Urinary bladder (tissue), 3 donors: ENCODE measurements at regions not wholly inside any gene's neighbourhood (a gene's known extent, or its start where the extent isn't known, plus 50 kb on each side); places are given as distances from the start of the nearest gene placed in this dataset.
"Not testable (repeated sequence)": the region's sequence is repeated elsewhere in the genome, so short reads cannot be mapped to it uniquely, and the experiment has no call there.

Experiments used
- DNase-seq: peaks from one replicate; pipeline ENCODE4 v3.0.0-alpha.2; 2015; ENCODE audit errors: extremely low spot score
- H3K27ac ChIP-seq: one replicate; pipeline ENCODE4 v1.5.1; 2013; ENCODE audit warnings: low read depth, mild to moderate bottlenecking, moderate library complexity
- H3K36me3 ChIP-seq: one replicate; pipeline ENCODE4 v1.6.1; 2013; ENCODE audit warnings: mild to moderate bottlenecking, moderate library complexity; ENCODE audit not compliant: insufficient read depth
- H3K4me1 ChIP-seq: one replicate; pipeline ENCODE4 v1.6.1; 2013; ENCODE audit warnings: mild to moderate bottlenecking, moderate library complexity; ENCODE audit not compliant: insufficient read depth
- H3K4me3 ChIP-seq: one replicate; pipeline ENCODE4 v1.5.1; 2013; ENCODE audit warnings: low read depth, low read length
- WGBS: extraction: QIAGEN DNeasy Blood & Tissue Kit; methylation state at CpG from one replicate; pipeline ENCODE4 v1.1.7; 2013; 5-methylcytosine and 5-hydroxymethylcytosine counted together
- donor health status: healthy with polysubstance abuse.
- donor health status: healthy.

DNA sequence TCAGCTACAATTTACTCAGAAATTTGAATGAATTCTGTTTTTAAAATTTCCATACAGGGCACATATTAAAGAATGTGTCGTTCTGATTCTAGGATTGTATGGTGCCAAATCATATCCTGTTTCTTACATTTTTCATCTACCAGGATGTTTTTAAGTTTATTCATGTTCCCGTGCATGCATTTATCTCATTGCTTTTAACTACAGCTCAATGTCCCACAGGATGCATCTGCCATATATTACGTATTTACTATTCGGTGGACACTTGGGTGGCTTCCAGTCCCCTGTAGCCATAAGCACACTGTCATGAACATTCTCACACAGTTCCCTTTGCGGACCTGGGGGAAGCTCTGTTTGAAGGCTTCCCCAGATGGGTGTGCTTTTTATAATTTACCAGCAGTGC, 122.3 kb downstream of the CCDC71L start:
- H3K36me3 ChIP-seq, result no peaks in the 10 kb centered on the region
- WGBS, result 65% methylated on average over 5 of the region's 5 CpGs
- H3K4me1 ChIP-seq, result no peaks in the 10 kb centered on the region
- H3K27ac ChIP-seq, result no peak overlapping the region
- DNase-seq, result no peak
- H3K4me3 ChIP-seq, result no peak overlapping the region

DNA sequence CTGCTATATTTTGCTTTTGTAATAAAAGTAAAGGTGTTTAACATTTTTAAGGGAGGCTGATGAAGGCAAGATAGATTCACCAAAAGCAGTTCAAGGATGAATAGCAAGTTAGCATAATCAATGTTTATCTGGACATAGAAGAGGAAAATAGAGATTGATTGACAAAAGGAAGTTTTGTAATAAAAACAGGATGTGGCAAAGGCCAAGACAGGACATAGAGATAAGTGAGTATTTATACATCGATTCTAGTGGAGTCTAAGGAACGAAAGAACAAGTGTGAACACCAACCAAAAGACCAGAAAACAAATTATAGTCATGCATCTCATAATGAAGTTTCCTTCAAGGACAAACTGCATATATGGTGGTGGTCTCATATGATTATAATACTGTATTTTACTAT, 123.8 kb downstream of the CCDC71L start:
- no peak overlapping the region for H3K27ac ChIP-seq
- no peak overlapping the region for H3K4me3 ChIP-seq
- H3K4me1 ChIP-seq, result no peaks in the 10 kb centered on the region
- no peaks in the 10 kb centered on the region for H3K36me3 ChIP-seq
- DNase-seq, result no peak
- 63% methylated on average over 2 of the region's 2 CpGs for WGBS

DNA sequence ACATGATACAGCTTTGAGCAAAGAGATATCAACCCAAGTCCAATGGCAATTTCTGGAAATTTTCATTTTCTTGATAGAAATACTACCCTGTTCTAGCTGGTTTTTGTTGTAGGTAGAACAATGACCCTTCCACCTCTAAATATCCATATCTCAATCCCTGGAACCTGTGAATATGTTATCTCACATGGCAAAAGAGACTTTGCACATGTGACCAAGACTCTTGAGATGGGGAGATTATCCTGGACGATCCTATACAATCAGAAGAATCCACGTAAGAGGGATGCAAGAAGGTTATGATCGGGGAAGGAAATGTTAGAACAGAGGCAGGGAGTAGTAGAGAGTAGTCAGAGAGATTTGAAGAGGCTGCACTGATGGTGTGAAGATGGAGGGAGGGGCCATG, 124.9 kb downstream of the CCDC71L start:
- Histone ChIP-seq H3K36me3 (no peaks in the 10 kb centered on the region), H3K4me3 (no peak overlapping the region), H3K27ac (no peak overlapping the region), H3K4me1 (no peaks in the 10 kb centered on the region)
- DNase-seq, result no peak
- 91% methylated on average over 3 of the region's 3 CpGs for WGBS

DNA sequence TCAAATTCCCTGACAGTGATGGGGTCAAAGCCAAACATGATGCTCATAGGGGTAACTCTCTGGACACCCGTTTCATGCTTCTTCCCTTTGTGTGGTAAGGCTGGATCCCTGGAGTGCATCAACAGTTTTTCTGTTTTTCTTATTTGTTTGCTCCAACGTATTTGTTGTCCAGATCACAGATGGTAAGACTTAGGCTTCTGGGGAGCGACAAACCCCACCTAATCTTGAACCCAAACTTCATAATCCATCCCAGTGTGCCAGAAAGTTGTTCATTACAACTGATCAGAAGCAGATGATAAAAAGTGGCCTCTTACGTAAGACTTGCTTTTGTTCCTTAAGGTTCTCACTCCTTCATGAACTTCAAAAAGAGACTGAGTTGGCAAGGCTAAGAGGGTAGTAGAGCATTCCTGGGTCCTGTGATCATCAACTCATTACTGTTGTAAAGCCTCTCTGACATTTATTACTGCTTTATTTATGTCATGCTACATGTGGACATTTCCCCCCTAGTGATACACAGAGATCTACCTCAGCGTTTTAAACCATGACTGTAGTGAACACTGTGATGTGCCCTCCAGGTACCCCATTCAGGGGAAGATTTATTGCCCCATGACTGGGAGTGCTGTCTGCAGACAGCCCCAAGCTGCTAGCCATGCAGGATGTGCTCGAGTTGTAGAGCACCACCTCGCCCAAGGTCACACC, 125.6 kb downstream of the CCDC71L start:
- Histone ChIP-seq H3K27ac (no peak overlapping the region), H3K4me3 (no peak overlapping the region), H3K36me3 (no peaks in the 10 kb centered on the region), H3K4me1 (no peaks in the 10 kb centered on the region)
- WGBS, result 54% methylated on average over 7 of the region's 7 CpGs
- no peak for DNase-seq

DNA sequence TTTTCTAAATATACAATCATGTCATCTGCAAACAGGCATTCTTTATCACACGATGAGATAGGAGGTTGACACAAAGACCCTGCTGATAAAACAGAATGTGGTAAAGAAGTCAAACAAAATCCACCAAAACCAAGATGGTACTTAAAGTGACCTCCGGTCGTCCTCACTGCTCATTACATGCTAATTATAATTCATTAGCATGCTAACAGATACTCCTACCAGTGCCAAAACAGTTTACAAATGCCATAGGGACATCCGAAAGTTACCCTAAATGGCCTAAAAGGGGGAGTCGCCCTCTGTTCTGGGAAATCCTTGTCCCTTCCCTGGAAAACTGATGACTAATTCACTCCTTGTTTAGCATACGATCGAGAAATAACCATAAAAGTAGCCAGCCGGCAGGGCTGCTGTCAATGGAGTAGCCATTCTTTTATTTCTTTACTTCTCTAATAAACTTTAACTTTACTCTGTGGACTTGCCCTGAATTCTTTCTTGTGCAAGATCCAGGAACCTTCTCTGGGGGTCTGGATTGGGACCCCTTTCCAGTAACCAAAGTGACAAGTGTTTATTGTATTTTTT, 126.6 kb downstream of the CCDC71L start:
- 60% methylated on average over 8 of the region's 8 CpGs for WGBS
- H3K27ac ChIP-seq, result no peak overlapping the region
- DNase-seq, result no peak
- no peak overlapping the region for H3K4me3 ChIP-seq
- no peaks in the 10 kb centered on the region for H3K36me3 ChIP-seq
- no peaks in the 10 kb centered on the region for H3K4me1 ChIP-seq

DNA sequence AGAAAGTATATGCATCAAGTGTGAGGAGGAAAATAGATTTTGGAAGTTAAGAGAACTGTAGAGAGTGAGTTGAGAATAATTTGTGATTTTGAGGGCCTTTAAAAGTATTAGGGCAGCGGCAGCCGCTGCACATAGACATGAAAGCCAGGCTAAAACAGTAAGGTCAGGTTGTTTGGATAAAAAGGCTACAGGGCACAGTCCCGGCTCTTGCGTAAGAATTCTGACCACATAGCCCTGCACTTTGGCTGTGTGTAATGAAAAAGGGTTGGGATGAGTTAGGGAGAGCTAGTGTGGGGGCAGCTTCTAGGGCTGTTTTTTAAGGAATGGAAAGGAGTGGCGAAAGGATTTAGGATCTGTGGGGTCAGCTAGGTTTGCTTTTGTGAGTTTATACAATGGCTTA, 130.8 kb downstream of the CCDC71L start:
- not testable (repeated sequence) for H3K36me3 ChIP-seq, H3K4me1 ChIP-seq, H3K4me3 ChIP-seq, H3K27ac ChIP-seq, DNase-seq
- WGBS, result 81% methylated on average over 5 of the region's 5 CpGs

DNA sequence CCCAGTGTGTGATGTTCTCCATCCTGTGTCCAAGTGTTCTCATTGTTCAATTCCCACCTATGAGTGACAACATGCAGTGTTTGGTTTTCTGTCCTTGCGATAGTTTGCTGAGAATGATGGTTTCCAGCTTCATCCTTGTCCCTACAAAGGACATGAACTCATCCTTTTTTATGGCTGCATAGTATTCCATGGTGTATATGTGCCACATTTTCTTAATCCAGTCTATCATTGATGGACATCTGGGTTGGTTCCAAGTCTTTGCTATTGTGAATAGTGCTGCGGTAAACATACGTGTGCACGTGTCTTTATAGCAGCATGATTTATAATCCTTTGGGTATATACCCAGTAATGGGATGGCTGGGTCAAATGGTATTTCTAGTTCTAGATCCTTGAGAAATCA, 134.3 kb downstream of the CCDC71L start:
- DNase-seq, H3K36me3 ChIP-seq, H3K27ac ChIP-seq, H3K4me3 ChIP-seq, H3K4me1 ChIP-seq: not testable (repeated sequence)
- 92% methylated on average over 4 of the region's 4 CpGs for WGBS

DNA sequence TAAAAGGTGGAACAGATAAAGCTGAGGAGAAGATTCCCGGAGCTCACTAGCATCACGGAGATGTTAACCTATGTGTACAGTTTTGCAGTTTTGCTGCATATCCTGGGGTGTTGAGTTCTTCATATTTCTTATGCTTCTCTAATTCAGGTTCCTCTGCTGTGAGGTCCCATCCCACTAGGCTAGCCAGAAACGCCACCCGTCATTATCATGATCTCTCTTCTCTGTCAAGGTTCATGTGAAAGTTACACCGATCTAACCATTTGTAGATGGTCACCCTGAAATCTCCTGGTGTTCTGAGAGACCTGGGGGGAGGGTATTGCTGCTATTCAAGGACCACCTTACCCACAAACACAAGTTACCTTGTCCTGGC, 136.3 kb downstream of the CCDC71L start:
- 69% methylated on average over 5 of the region's 5 CpGs for WGBS
- Histone ChIP-seq H3K27ac (no peak overlapping the region), H3K36me3 (no peaks in the 10 kb centered on the region), H3K4me1 (no peaks in the 10 kb centered on the region), H3K4me3 (no peak overlapping the region)
- no peak for DNase-seq

DNA sequence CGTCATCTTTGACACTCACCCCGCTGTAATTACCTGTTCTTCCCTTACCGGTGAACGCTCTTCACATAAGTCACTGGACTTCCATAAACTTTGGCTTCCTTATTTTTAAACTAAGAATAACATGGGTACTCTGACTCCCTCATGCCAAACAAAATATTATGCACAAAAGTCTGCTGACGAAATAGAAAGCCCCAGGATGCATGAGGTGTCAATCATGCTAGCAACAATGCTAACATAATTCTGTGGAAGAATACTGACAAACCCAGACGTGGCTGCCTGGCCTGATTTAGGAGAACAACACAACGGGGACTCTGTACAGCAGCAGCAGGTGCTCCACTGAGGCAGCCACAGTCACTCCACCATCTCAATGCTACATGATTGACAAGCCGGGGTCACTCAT, 137.5 kb downstream of the CCDC71L start:
- Histone ChIP-seq H3K4me3 (no peak overlapping the region), H3K36me3 (no peaks in the 10 kb centered on the region), H3K27ac (no peak overlapping the region), H3K4me1 (no peaks in the 10 kb centered on the region)
- WGBS, result 73% methylated on average over 8 of the region's 8 CpGs
- no peak for DNase-seq

DNA sequence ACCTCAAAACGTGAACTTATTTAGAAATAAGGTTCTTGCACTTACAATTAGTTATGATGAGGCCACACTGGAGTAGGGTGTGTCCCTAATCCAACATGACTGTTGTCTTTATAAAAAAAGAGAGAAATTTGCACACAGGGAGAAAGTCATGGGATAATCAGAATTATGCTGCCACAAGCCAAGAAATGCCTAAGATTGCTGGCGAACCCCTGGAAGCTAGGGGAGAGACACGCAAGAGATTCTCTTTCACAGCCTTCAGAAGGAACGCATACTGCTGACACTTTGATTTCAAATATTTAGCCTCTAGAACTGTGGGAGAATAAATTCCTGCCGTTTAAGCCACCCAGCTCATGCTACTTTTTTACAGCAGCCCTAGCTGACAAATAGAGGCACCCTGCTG, 138.3 kb downstream of the CCDC71L start:
- no peaks in the 10 kb centered on the region for H3K36me3 ChIP-seq
- DNase-seq, result no peak
- no peaks in the 10 kb centered on the region for H3K4me1 ChIP-seq
- H3K27ac ChIP-seq, result no peak overlapping the region
- WGBS, result 66% methylated on average over 5 of the region's 5 CpGs
- H3K4me3 ChIP-seq, result no peak overlapping the region

DNA sequence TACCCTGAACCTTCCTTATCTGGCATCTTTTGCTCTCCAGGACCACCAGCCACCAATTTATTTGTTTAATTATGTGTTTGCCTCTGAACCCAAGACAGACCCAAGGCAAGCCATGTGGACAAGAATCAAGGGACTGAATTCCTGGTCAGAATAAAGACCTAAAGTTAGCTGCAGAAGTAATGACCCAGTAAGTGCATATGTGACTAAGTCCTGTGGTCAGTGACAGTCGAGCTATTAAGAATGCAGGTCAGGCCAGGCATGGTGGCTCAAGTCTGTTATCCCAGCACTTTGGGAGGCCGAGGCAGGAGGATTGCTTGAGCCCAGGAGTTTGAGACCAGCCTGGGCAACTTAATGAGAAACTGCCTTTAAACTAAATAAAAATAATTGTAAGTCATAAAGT, 139.4 kb downstream of the CCDC71L start:
- WGBS, result 76% methylated on average over 2 of the region's 2 CpGs
- no peak for DNase-seq
- no peaks in the 10 kb centered on the region for H3K36me3 ChIP-seq

DNA sequence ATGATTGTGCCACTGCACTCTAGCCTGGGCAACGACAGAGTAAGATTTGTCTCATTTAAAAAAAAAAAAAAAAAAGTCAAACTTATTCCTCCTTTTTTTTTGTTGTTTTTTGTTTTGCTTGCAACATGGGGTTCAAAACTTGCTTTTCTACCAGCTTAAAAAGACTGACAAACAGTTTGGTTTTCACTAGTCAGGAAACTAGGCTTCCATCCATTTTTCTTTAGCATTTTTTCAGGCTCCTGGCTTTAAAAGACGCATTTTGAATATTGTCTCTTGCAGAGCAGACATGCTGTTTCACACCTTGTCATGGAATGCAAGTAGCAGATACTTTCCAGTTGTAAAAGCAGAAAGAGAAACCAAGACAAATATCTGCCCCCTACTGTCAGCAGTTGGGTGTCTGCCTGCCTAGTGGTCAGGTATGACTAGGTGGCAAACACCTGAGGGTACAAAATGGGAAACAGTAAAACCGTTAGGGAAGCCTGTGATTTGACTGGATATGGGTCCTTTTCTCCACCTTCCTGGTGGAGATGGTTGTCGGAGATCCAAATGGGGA, 139.9 kb downstream of the CCDC71L start:
- Histone ChIP-seq H3K4me1 (no peaks in the 10 kb centered on the region), H3K36me3 (no peaks in the 10 kb centered on the region), H3K4me3 (no peak overlapping the region), H3K27ac (no peak overlapping the region)
- WGBS, result 68% methylated on average over 4 of the region's 4 CpGs
- no peak for DNase-seq

More for the DNA sequence above, 139.4 kb downstream of the CCDC71L start:
- Histone ChIP-seq H3K27ac (no peak overlapping the region), H3K4me3 (no peak overlapping the region), H3K4me1 (no peaks in the 10 kb centered on the region)

DNA sequence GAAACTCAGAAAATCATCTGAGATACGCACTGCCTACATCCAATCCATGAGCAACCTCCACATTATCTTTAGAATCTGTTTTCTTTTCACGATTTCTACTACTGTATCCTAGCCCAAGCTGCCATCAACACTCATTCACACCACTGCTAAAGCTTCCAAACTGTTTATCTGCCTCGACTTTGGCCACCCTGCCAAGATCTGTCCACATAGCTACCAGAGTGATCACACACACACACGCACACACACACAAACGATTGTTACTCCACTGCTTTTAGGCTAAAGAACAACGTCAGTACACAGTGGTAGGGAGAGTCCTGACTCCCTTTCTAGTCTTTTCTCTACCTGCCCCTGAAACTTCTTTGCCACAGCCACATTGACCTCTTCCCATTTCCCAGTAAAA, 142.0 kb downstream of the CCDC71L start:
- no peaks in the 10 kb centered on the region for H3K36me3 ChIP-seq
- DNase-seq, result no peak
- no peak overlapping the region for H3K4me3 ChIP-seq
- no peak overlapping the region for H3K27ac ChIP-seq
- 62% methylated on average over 6 of the region's 6 CpGs for WGBS
- H3K4me1 ChIP-seq, result no peaks in the 10 kb centered on the region

DNA sequence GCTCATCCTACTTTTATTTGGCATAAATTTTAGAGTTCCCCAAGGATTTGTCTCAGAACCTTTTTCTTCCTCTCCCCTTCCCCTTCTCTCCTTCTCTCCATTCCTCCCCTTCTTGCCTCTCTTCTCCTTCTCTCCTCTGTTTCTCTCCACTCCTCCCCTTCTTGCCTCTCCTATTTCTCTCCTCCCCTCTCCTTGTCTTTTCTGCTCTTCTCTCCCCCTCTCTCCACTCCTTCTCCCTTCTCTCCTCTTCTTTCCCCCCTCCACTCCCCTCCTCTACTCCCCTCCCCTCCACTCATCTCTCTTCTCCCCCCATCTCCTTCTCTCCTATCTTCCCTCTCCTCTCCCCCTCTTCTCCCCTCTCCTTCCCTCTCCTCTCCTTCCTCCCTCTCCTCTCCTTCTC, 142.7 kb downstream of the CCDC71L start:
- no peak overlapping the region for H3K4me3 ChIP-seq
- no peak overlapping the region for H3K27ac ChIP-seq
- no peaks in the 10 kb centered on the region for H3K36me3 ChIP-seq
- DNase-seq, result no peak
- no peaks in the 10 kb centered on the region for H3K4me1 ChIP-seq
